H1 (cell line): ENCODE measurements at regions not wholly inside any gene's neighbourhood (a gene's known extent, or its start where the extent isn't known, plus 50 kb on each side); places are given as distances from the start of the nearest gene placed in this dataset.

Source experiments
- CHD7 ChIP-seq: fragments of 300-600 bp; sonication (generic); IDR thresholded peaks from 2 replicates; pipeline ENCODE4 v1.7.1; 2012; ENCODE audit warnings: low read length, moderate library complexity, mild to moderate bottlenecking, inconsistent platforms; ENCODE audit not compliant: insufficient replicate concordance
- EGR1 ChIP-seq: IDR thresholded peaks from 2 replicates; pipeline ENCODE4 v1.6.1; 2011; ENCODE audit warnings: low read depth, low read length, borderline replicate concordance
- EZH2 ChIP-seq: fragments of 200-600 bp; sonication (generic); IDR thresholded peaks from 2 replicates; pipeline ENCODE4 v1.7.1; 2012; ENCODE audit warnings: low read depth, mild to moderate bottlenecking, moderate library complexity, low read length, inconsistent platforms; ENCODE audit not compliant: severe bottlenecking
- FOSL1 ChIP-seq: IDR thresholded peaks from 2 replicates; pipeline ENCODE4 v1.6.1; 2011; ENCODE audit warnings: mild to moderate bottlenecking, low read depth, low read length, moderate library complexity; ENCODE audit not compliant: insufficient read depth
- KDM5A ChIP-seq: fragments of 200-600 bp; IDR thresholded peaks from 2 replicates; pipeline ENCODE4 v1.7.1; 2012; ENCODE audit warnings: mild to moderate bottlenecking, low read length, inconsistent platforms, mixed read lengths
- NANOG ChIP-seq: IDR thresholded peaks from 2 replicates; pipeline ENCODE4 v1.6.1; 2011; ENCODE audit warnings: low read length, low read depth, mild to moderate bottlenecking, inconsistent platforms; ENCODE audit not compliant: insufficient read depth, poor library complexity, severe bottlenecking
- NRF1 ChIP-seq: IDR thresholded peaks from 2 replicates; pipeline ENCODE4 v1.6.1; 2011; ENCODE audit warnings: mild to moderate bottlenecking, low read depth, low read length, improper control_type of control experiment
- POLR2A ChIP-seq, 2 experiments: IDR thresholded peaks; 1 replicate in 1 of 2; 2 replicates in 1 of 2; pipeline ENCODE4 v1.6.1; 2011; ENCODE audit warnings: low read depth in 2 of 2, low read length in 2 of 2, mild to moderate bottlenecking in 2 of 2; ENCODE audit errors: control extremely low read depth in 1 of 2
- RFX5 ChIP-seq: IDR thresholded peaks from 2 replicates; pipeline ENCODE4 v1.6.1; 2011; ENCODE audit warnings: low read depth, low read length, improper control_type of control experiment, borderline replicate concordance
- SP1 ChIP-seq: IDR thresholded peaks from 2 replicates; pipeline ENCODE4 v1.6.1; 2011; ENCODE audit warnings: low read depth, low read length
- SRF ChIP-seq: IDR thresholded peaks from 2 replicates; pipeline ENCODE4 v1.6.1; 2011; ENCODE audit warnings: mild to moderate bottlenecking, low read depth, low read length, moderate library complexity
- TBP ChIP-seq: IDR thresholded peaks from 2 replicates; pipeline ENCODE4 v1.6.1; 2011; ENCODE audit warnings: low read depth, low read length, improper control_type of control experiment
- TCF12 ChIP-seq: IDR thresholded peaks from 2 replicates; pipeline ENCODE4 v1.6.1; 2011; ENCODE audit warnings: low read depth, mild to moderate bottlenecking, low read length
- YY1 ChIP-seq: IDR thresholded peaks from 2 replicates; pipeline ENCODE4 v1.6.1; 2011; ENCODE audit warnings: low read depth, mild to moderate bottlenecking, low read length

GRCh38 chr7:80047032-80047431 lies 87.6 kb upstream of the GNAI1 start (continued):
- no peak for TF ChIP-seq CHD7
- TF ChIP-seq RFX5, result no peak
- TF ChIP-seq SRF, result no peak
- no peak for TF ChIP-seq TBP
- no peak for TF ChIP-seq KDM5A
- no peak for TF ChIP-seq NANOG
- TF ChIP-seq EGR1, result no peak
- no peak for TF ChIP-seq SP1
- no peak for TF ChIP-seq TCF12
- TF ChIP-seq NRF1, result no peak
- no peak for TF ChIP-seq POLR2A (IDR thresholded peaks at IDR 0.05; ENCODE audit: control extremely low read depth in 1 of 2, low read depth in 2 of 2, low read length in 2 of 2)
- TF ChIP-seq FOSL1, result no peak
- no peak for TF ChIP-seq EZH2
- no peak for TF ChIP-seq YY1
